ENCODE measurements at regions not wholly inside any gene's neighbourhood (a gene's known extent, or its start where the extent isn't known, plus 50 kb on each side); places are given as distances from the start of the nearest gene placed in this dataset.

- peak; percentile 38 for DNase-seq (ENCODE audit: low read depth)
- no peak overlapping the region for H3K4me3 ChIP-seq (ENCODE audit: control insufficient read depth, low read depth, low read length)
- no peak for TF ChIP-seq CTCF (IDR thresholded peaks at IDR 0.05; ENCODE audit: control insufficient read depth, insufficient read depth, low read depth, low read length, missing control alignments)
These were observed 261.9 kb downstream of the CBLL2 start for GRCh38 chrX:22534643-22535042.

GRCh38 chrX:22536746-22537304, 264.1 kb downstream of the CBLL2 start:
- no peak overlapping the region for H3K4me3 ChIP-seq (ENCODE audit: control insufficient read depth, low read depth, low read length)
- no peak for TF ChIP-seq CTCF (IDR thresholded peaks at IDR 0.05; ENCODE audit: control insufficient read depth, insufficient read depth, low read depth, low read length, missing control alignments)
- DNase-seq (ENCODE audit: low read depth): no peak

- no peak for TF ChIP-seq CTCF (IDR thresholded peaks at IDR 0.05; ENCODE audit: control insufficient read depth, insufficient read depth, low read depth, low read length, missing control alignments)
- H3K4me3 ChIP-seq (ENCODE audit: control insufficient read depth, low read depth, low read length): no peak overlapping the region
- DNase-seq (ENCODE audit: low read depth): no peak
These were observed 265.9 kb downstream of the CBLL2 start for GRCh38 chrX:22538580-22538979.

GRCh38 chrX:22541926-22542325, 269.2 kb downstream of the CBLL2 start:
- no peak overlapping the region for H3K4me3 ChIP-seq (ENCODE audit: control insufficient read depth, low read depth, low read length)
- no peak for TF ChIP-seq CTCF (IDR thresholded peaks at IDR 0.05; ENCODE audit: control insufficient read depth, insufficient read depth, low read depth, low read length, missing control alignments)

GRCh38 chrX:22542641-22543040, 269.9 kb downstream of the CBLL2 start:
- no peak for TF ChIP-seq CTCF (IDR thresholded peaks at IDR 0.05; ENCODE audit: control insufficient read depth, insufficient read depth, low read depth, low read length, missing control alignments)
- H3K4me3 ChIP-seq (ENCODE audit: control insufficient read depth, low read depth, low read length): no peak overlapping the region
- DNase-seq (ENCODE audit: low read depth): no peak

More at GRCh38 chrX:22541926-22542325, 269.2 kb downstream of the CBLL2 start:
- no peak for DNase-seq (ENCODE audit: low read depth)

- H3K4me3 ChIP-seq (ENCODE audit: control insufficient read depth, low read depth, low read length): no peak overlapping the region
- DNase-seq (ENCODE audit: low read depth): no peak
- no peak for TF ChIP-seq CTCF (IDR thresholded peaks at IDR 0.05; ENCODE audit: control insufficient read depth, insufficient read depth, low read depth, low read length, missing control alignments)
These were observed 286.8 kb downstream of the CBLL2 start for GRCh38 chrX:22559506-22559905.
